ENCODE measurements at regions not wholly inside any gene's neighbourhood (a gene's known extent, or its start where the extent isn't known, plus 50 kb on each side); places are given as distances from the start of the nearest gene placed in this dataset.

- H3K36me3 ChIP-seq (replicated peaks; ENCODE audit: insufficient read depth, low read length), result no peaks in the 10 kb centered on the region
- no peaks in the 10 kb centered on the region; the same call in 1 of the 2 replicates for H3K9me2 ChIP-seq (replicated peaks; ENCODE audit: insufficient read depth, low read length)
- no peaks in the 10 kb centered on the region for H3K4me1 ChIP-seq (ENCODE audit: low read length)
- H4K20me1 ChIP-seq (ENCODE audit: insufficient read depth, low read length), result no peaks in the 10 kb centered on the region
- no peaks in the 10 kb centered on the region for H3K79me2 ChIP-seq (ENCODE audit: low read length)
- H3K27me3 ChIP-seq (replicated peaks; ENCODE audit: insufficient read depth, low read length), result no peaks in the 10 kb centered on the region
- no peak overlapping the region for H3K4me3 ChIP-seq (ENCODE audit: low read length)
- no peaks in the 10 kb centered on the region for H3K9me3 ChIP-seq (replicated peaks; ENCODE audit: insufficient read depth, low read length)
- H3K9ac ChIP-seq (ENCODE audit: low read length), result no peak overlapping the region
- H3K4me2 ChIP-seq (ENCODE audit: low read depth, low read length), result no peak overlapping the region
- H3F3A ChIP-seq (ENCODE audit: insufficient read depth, low read length), result no peaks in the 10 kb centered on the region
- no peak overlapping the region for H3K27ac ChIP-seq (ENCODE audit: low read length)
- TF ChIP-seq, protein P1, sequence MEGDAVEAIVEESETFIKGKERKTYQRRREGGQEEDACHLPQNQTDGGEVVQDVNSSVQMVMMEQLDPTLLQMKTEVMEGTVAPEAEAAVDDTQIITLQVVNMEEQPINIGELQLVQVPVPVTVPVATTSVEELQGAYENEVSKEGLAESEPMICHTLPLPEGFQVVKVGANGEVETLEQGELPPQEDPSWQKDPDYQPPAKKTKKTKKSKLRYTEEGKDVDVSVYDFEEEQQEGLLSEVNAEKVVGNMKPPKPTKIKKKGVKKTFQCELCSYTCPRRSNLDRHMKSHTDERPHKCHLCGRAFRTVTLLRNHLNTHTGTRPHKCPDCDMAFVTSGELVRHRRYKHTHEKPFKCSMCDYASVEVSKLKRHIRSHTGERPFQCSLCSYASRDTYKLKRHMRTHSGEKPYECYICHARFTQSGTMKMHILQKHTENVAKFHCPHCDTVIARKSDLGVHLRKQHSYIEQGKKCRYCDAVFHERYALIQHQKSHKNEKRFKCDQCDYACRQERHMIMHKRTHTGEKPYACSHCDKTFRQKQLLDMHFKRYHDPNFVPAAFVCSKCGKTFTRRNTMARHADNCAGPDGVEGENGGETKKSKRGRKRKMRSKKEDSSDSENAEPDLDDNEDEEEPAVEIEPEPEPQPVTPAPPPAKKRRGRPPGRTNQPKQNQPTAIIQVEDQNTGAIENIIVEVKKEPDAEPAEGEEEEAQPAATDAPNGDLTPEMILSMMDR (IDR thresholded peaks at IDR 0.05; ENCODE audit: low read length), result no peak
- no peak for TF ChIP-seq EZH2phosphoT487 (IDR thresholded peaks at IDR 0.05; ENCODE audit: low read length)
- TF ChIP-seq EZH2 (optimal IDR thresholded peaks at IDR 0.05; ENCODE audit: low read depth, low read length), result no peak
- DNase-seq, result no peak
- no peak overlapping the region for H2AFZ ChIP-seq (ENCODE audit: low read length)
These were observed 73.9 kb upstream of the IRF2 start for GRCh38 chr4:184548316-184548647.

GRCh38 chr4:184544788-184545409 is 70.5 kb upstream of the IRF2 start:
- no peaks in the 10 kb centered on the region for H3K79me2 ChIP-seq (ENCODE audit: low read length)
- no peak overlapping the region for H2AFZ ChIP-seq (ENCODE audit: low read length)
- H3K4me1 ChIP-seq (ENCODE audit: low read length), result no peaks in the 10 kb centered on the region
- H3K27me3 ChIP-seq (replicated peaks; ENCODE audit: insufficient read depth, low read length), result no peaks in the 10 kb centered on the region
- H3K36me3 ChIP-seq (replicated peaks; ENCODE audit: insufficient read depth, low read length), result no peaks in the 10 kb centered on the region
- no peaks in the 10 kb centered on the region for H4K20me1 ChIP-seq (ENCODE audit: insufficient read depth, low read length)
- no peak overlapping the region for H3K27ac ChIP-seq (ENCODE audit: low read length)
- no peaks in the 10 kb centered on the region for H3K9me3 ChIP-seq (replicated peaks; ENCODE audit: insufficient read depth, low read length)
- TF ChIP-seq, protein P1 (IDR thresholded peaks at IDR 0.05; ENCODE audit: low read length), result no peak
- no peak for TF ChIP-seq EZH2phosphoT487 (IDR thresholded peaks at IDR 0.05; ENCODE audit: low read length)
- no peak for TF ChIP-seq EZH2 (optimal IDR thresholded peaks at IDR 0.05; ENCODE audit: low read depth, low read length)
- H3K4me3 ChIP-seq (ENCODE audit: low read length), result no peak overlapping the region
- H3K9me2 ChIP-seq (replicated peaks; ENCODE audit: insufficient read depth, low read length), result no peaks in the 10 kb centered on the region
- no peak overlapping the region for H3K4me2 ChIP-seq (ENCODE audit: low read depth, low read length)
- H3K9ac ChIP-seq (ENCODE audit: low read length), result no peak overlapping the region
- no peak for DNase-seq
- H3F3A ChIP-seq (ENCODE audit: insufficient read depth, low read length), result no peaks in the 10 kb centered on the region

DNA sequence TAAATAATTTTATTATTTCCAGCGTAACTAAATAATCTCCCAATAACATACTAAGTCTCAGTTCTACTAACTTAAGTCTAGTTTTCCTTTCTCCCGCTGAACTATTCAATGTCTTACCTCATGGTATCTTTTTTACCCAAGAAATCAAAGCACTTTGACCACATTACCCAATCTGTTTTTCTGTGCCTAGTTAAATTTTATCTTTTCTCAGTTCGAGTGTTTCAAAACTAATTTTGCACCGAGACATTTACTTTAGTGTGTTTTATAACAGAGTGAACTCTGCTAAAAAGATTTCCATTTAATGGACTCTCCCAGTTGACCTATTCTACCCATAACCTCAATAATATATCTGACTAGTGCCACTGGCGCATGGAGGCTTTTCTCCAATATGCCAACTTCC is 67.6 kb upstream of the IRF2 start:
- H3K9me2 ChIP-seq (replicated peaks; ENCODE audit: insufficient read depth, low read length), result no peaks in the 10 kb centered on the region
- H2AFZ ChIP-seq (ENCODE audit: low read length), result no peak overlapping the region
- peaks cover 24% of the 10 kb centered on the region for H3F3A ChIP-seq (ENCODE audit: insufficient read depth, low read length)
- peaks cover 4% of the 10 kb centered on the region for H3K79me2 ChIP-seq (ENCODE audit: low read length)
- no peaks in the 10 kb centered on the region for H3K36me3 ChIP-seq (replicated peaks; ENCODE audit: insufficient read depth, low read length)
- no peak for DNase-seq
- no peaks in the 10 kb centered on the region for H3K27me3 ChIP-seq (replicated peaks; ENCODE audit: insufficient read depth, low read length)
- peaks cover 9% of the 10 kb centered on the region for H3K4me1 ChIP-seq (ENCODE audit: low read length)
- H3K9me3 ChIP-seq (replicated peaks; ENCODE audit: insufficient read depth, low read length), result no peaks in the 10 kb centered on the region
- no peak overlapping the region for H3K9ac ChIP-seq (ENCODE audit: low read length)
- no peak overlapping the region for H3K27ac ChIP-seq (ENCODE audit: low read length)
- TF ChIP-seq EZH2 (optimal IDR thresholded peaks at IDR 0.05; ENCODE audit: low read depth, low read length), result no peak
- TF ChIP-seq, protein P1 (IDR thresholded peaks at IDR 0.05; ENCODE audit: low read length), result no peak
- no peak for TF ChIP-seq EZH2phosphoT487 (IDR thresholded peaks at IDR 0.05; ENCODE audit: low read length)
- no peak overlapping the region for H3K4me2 ChIP-seq (ENCODE audit: low read depth, low read length)
- H3K4me3 ChIP-seq (ENCODE audit: low read length), result no peak overlapping the region
- no peaks in the 10 kb centered on the region for H4K20me1 ChIP-seq (ENCODE audit: insufficient read depth, low read length)

Data from MM.1S (cell line).